Endothelial cell of umbilical vein (primary cell): ENCODE measurements at regions not wholly inside any gene's neighbourhood (a gene's known extent, or its start where the extent isn't known, plus 50 kb on each side); places are given as distances from the start of the nearest gene placed in this dataset.

Experiments used
- BruUV-seq: library from RNA; stranded (reverse); fragments of 400-500 nt; replicated peaks from 2 replicates; lab custom pipeline; 2021; lab: Mats Ljungman, UMichigan
- CTCF ChIA-PET: fragments of 300-600, 350-600 bp; sonication (Branson Sonifier 250); formaldehyde crosslinking; loops from one replicate; lab custom pipeline; 2021; ENCODE audit warnings: antibody characterized with exemption, inconsistent platforms; lab: Charles Lee
- POLR2A ChIA-PET: fragments of 300-600, 350-600 bp; sonication (Branson Sonifier 250); formaldehyde crosslinking; loops from one replicate; lab custom pipeline; 2021; ENCODE audit warnings: antibody characterized with exemption, inconsistent platforms; lab: Charles Lee
- DNase-seq: peaks from one replicate; pipeline ENCODE4 v3.0.0-alpha.2; 2011; ENCODE audit warnings: low read depth, low spot score
- FAIRE-seq: peaks from 2 replicates; lab custom pipeline; 2011; peaks lifted over from hg19 to GRCh38; lab: Jason Lieb, UNC
- H2AFZ ChIP-seq: 2 replicates; pipeline ENCODE4 v1.6.0; 2012; ENCODE audit warnings: low read depth, low read length, control low read depth, inconsistent platforms
- H3K27ac ChIP-seq: 2 replicates; pipeline ENCODE4 v1.5.1; 2011; ENCODE audit warnings: low read depth, mild to moderate bottlenecking, control low read depth, low read length, moderate library complexity; ENCODE audit not compliant: insufficient read depth
- H3K27me3 ChIP-seq, 2 experiments: 2 replicates each; pipeline versions ENCODE4 v1.6.0 to v1.6.1; 2011; ENCODE audit warnings: low read length in 2 of 2, mixed read lengths in 1 of 2; ENCODE audit not compliant: control insufficient read depth in 2 of 2, insufficient read depth in 2 of 2
- H3K36me3 ChIP-seq, 2 experiments: 2 replicates in 1 of 2; 3 replicates in 1 of 2; pipeline ENCODE4 v1.5.1; 2011; ENCODE audit warnings: low read length in 2 of 2, mild to moderate bottlenecking in 1 of 2, moderate library complexity in 1 of 2; ENCODE audit not compliant: control insufficient read depth in 2 of 2, insufficient read depth in 2 of 2; ENCODE audit errors: extremely low read depth in 1 of 2
- H3K4me1 ChIP-seq: 3 replicates; pipeline ENCODE4 v1.5.1; 2011; ENCODE audit warnings: mild to moderate bottlenecking, low read length; ENCODE audit not compliant: control insufficient read depth, insufficient read depth; ENCODE audit errors: extremely low read depth
- H3K4me2 ChIP-seq: 2 replicates; pipeline ENCODE4 v1.6.1; 2011; ENCODE audit warnings: low read length, control low read depth, mixed read lengths; ENCODE audit not compliant: insufficient read depth
- H3K4me3 ChIP-seq, 3 experiments: fragments of 200-600 bp in 1 of 3; sonication (generic), shearing (Covaris generic) in 1 of 3; replicated peaks in 1 of 3; 2 replicates each; pipeline ENCODE4 v1.5.1; 2011 to 2016; ENCODE audit warnings: control low read depth in 3 of 3, low read length in 3 of 3, mild to moderate bottlenecking in 2 of 3, inconsistent platforms in 1 of 3, low read depth in 1 of 3, moderate library complexity in 1 of 3; ENCODE audit not compliant: insufficient read depth in 1 of 3
- H3K79me2 ChIP-seq: 2 replicates; pipeline ENCODE4 v1.6.0; 2012; ENCODE audit warnings: low read length, inconsistent platforms; ENCODE audit not compliant: control insufficient read depth, insufficient read depth
- H3K9ac ChIP-seq: replicated peaks from 2 replicates; pipeline ENCODE3; 2011; ENCODE audit warnings: low read length, control low read depth; ENCODE audit not compliant: insufficient read depth; ENCODE audit errors: extremely low read depth
- H3K9me1 ChIP-seq: replicated peaks from 3 replicates; pipeline ENCODE4 v1.6.0; 2011; ENCODE audit warnings: mild to moderate bottlenecking, low read length; ENCODE audit not compliant: control insufficient read depth, insufficient read depth; ENCODE audit errors: extremely low read depth
- H3K9me3 ChIP-seq: replicated peaks from 2 replicates; pipeline ENCODE4 v1.5.1; 2012; ENCODE audit warnings: low read length, inconsistent platforms; ENCODE audit not compliant: control insufficient read depth, insufficient read depth
- H4K20me1 ChIP-seq: replicated peaks from 2 replicates; pipeline ENCODE3; 2011; ENCODE audit warnings: mild to moderate bottlenecking, low read length; ENCODE audit not compliant: control insufficient read depth, insufficient read depth; ENCODE audit errors: extremely low read depth
- CTCF ChIP-seq, 2 donors: IDR thresholded peaks; 1 replicate in 1 of 2; 2 replicates in 1 of 2; pipeline ENCODE4 v1.5.1; 2011; ENCODE audit warnings: low read length in 2 of 2, mild to moderate bottlenecking in 2 of 2, moderate library complexity in 2 of 2, control low read depth in 1 of 2, inconsistent platforms in 1 of 2, low read depth in 1 of 2; ENCODE audit not compliant: insufficient read depth in 1 of 2; ENCODE audit errors: extremely low read depth in 1 of 2
- EZH2 ChIP-seq: IDR thresholded peaks from 2 replicates; pipeline ENCODE4 v1.6.1; 2012; ENCODE audit warnings: borderline replicate concordance, low read depth, mild to moderate bottlenecking, moderate library complexity, low read length, inconsistent platforms; ENCODE audit not compliant: severe bottlenecking
- FOS ChIP-seq: IDR thresholded peaks from 2 replicates; pipeline ENCODE4 v1.6.1; 2011; ENCODE audit warnings: mild to moderate bottlenecking, low read length, moderate library complexity, borderline replicate concordance; ENCODE audit not compliant: insufficient read depth
- GATA2 ChIP-seq: IDR thresholded peaks from 2 replicates; pipeline ENCODE4 v1.7.0; 2011; ENCODE audit warnings: low read depth, mild to moderate bottlenecking, moderate library complexity, mixed read lengths, low read length; ENCODE audit not compliant: insufficient read length, insufficient read depth
- JUN ChIP-seq: IDR thresholded peaks from 2 replicates; pipeline ENCODE4 v1.6.1; 2011; ENCODE audit warnings: borderline replicate concordance, low read depth; ENCODE audit not compliant: insufficient read length, insufficient read depth
- MAX ChIP-seq: IDR thresholded peaks from 2 replicates; pipeline ENCODE4 v1.6.1; 2011; ENCODE audit not compliant: insufficient read depth, insufficient read length
- MYC ChIP-seq: IDR thresholded peaks from one replicate; pipeline ENCODE4 v1.6.1; 2011; ENCODE audit warnings: mild to moderate bottlenecking, low read depth, low read length
- POLR2A ChIP-seq: IDR thresholded peaks from 2 replicates; pipeline ENCODE4 v1.6.1; 2012; ENCODE audit warnings: low read depth, mild to moderate bottlenecking, control low read depth, low read length
- POLR2AphosphoS5 ChIP-seq: IDR thresholded peaks from 2 replicates; pipeline ENCODE4 v1.6.1; 2012; ENCODE audit warnings: low read depth, mild to moderate bottlenecking, control low read depth, low read length, moderate library complexity; ENCODE audit not compliant: insufficient read depth
- dilution Hi-C: fragments of 300-500 bp; cut with MboI; formaldehyde crosslinking; loops from one replicate; pipeline ENCODE4 v1.15.0; 2019; ENCODE audit warnings: low sequenced_read_pairs; ENCODE audit not compliant: extremely low pct_ligation_motif_present
- intact Hi-C: fragments of 100-400 bp; cut with micrococcal nuclease; formaldehyde crosslinking; loops from one replicate; pipeline ENCODE4 v1.10.0; 2022

GRCh38 chr9:26735160-26735559, 157.4 kb downstream of the CAAP1 start:
- Histone ChIP-seq H3K4me2 (no peak overlapping the region), H2AFZ (no peak overlapping the region), H3K27ac (no peak overlapping the region), H3K36me3 (no peaks in the 10 kb centered on the region), H3K27me3 (no peaks in the 10 kb centered on the region), H4K20me1 (no peaks in the 10 kb centered on the region), H3K9ac (no peak overlapping the region), H3K9me1 (no peaks in the 10 kb centered on the region), H3K4me1 (no peaks in the 10 kb centered on the region), H3K4me3 (no peak overlapping the region), H3K79me2 (no peaks in the 10 kb centered on the region), H3K9me3 (no peaks in the 10 kb centered on the region)
- BruUV-seq = no TSS peak
- dilution Hi-C loops (no loop called here), intact Hi-C loops (no loop called here)
- TF ChIP-seq MYC = no peak
- TF ChIP-seq GATA2 = no peak
- no peak for TF ChIP-seq MAX
- TF ChIP-seq CTCF (IDR thresholded peaks at IDR 0.05; ENCODE audit: extremely low read depth in 1 of 2, insufficient read depth in 1 of 2, low read depth in 1 of 2, low read length in 2 of 2) = no peak
- no peak for TF ChIP-seq EZH2
- no peak for TF ChIP-seq FOS
- TF ChIP-seq POLR2A = no peak
- no peak for TF ChIP-seq POLR2AphosphoS5
- TF ChIP-seq JUN = no peak
- CTCF ChIA-PET = no interaction called here
- POLR2A ChIA-PET = no interaction called here
- no peak for FAIRE-seq
- DNase-seq = no peak
